NCI-H2029 (cell line): ENCODE measurements at regions not wholly inside any gene's neighbourhood (a gene's known extent, or its start where the extent isn't known, plus 50 kb on each side); places are given as distances from the start of the nearest gene placed in this dataset.

Experiments
- DNase-seq: peaks from one replicate; lab custom pipeline; 2025; lab: John Stamatoyannopoulos, UW

DNA sequence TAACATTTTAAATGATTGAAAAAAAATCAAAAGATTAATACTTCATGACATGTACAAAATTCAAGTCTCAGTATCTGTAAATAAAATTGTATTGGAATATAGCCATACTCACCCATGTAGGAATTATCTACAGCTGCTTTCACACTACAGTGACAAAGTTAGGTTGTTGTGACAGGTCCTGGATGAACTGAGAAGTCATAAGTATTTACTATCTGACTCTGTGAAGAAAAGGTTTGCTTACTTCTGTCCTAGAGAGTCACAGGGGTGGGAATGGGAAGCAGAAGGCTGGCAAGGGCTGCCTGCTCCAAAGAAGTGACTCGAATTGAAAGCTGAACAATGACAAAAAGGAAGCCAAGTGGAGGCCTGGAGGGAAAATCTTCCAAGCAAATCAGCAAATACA lies 155.2 kb downstream of the SLC30A10 start:
- no peak for DNase-seq

GRCh38 chr1:219772265-219773036 lies 155.9 kb downstream of the SLC30A10 start:
- no peak for DNase-seq

DNA sequence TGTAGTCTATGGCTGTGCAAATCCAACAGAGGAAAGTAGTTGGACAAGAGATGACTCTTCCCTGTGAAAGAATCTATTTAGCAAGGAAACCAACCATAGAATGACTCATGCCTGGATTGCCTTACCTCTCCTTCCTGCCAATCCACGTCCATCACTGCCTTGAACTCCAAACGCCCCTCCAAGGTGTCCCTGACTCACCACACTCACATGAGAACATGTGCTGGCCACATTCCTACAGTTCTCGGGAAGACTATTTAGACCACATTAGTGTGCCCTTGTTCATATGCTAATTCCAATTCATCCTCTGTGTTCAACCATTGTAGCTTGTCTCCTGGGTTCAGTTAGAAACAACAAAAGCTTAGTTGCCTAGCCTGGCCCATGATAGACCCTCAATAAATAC lies 157.3 kb downstream of the SLC30A10 start:
- no peak for DNase-seq

GRCh38 chr1:219763321-219763720 lies 150.4 kb upstream of the ZC3H11B start:
- no peak for DNase-seq

DNA sequence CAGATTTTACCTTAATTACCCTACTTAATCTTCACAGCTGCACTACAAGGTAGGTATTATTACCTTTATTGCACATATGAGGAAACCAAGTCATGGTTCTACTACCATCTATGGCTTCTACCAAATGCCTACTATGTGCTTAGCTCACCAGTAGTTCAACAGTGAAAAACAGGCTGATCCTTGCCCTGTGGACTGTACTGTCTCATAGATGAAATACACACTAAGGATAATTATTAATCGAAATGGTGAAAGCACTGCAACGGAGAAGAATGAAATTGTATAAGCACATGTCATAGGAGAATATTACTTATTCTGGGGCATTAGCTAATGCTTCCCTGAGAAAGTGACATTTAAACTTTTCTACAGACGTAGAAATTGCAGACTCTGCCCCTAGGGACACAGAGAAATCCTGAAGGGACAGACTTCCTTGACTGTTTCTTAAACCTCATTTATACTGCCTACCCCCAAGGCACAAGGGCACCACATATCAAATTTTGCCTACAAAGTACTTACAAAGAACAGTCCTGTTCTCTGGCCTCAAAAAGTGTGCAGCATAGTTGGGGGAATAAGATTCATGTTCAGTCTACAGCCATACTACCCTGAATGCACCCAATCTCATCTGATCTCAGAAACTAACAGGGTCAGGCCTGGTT lies 148.4 kb upstream of the ZC3H11B start:
- no peak for DNase-seq

- no peak for DNase-seq
Observed at GRCh38 chr1:219759095-219759494, 146.2 kb upstream of the ZC3H11B start.

DNA sequence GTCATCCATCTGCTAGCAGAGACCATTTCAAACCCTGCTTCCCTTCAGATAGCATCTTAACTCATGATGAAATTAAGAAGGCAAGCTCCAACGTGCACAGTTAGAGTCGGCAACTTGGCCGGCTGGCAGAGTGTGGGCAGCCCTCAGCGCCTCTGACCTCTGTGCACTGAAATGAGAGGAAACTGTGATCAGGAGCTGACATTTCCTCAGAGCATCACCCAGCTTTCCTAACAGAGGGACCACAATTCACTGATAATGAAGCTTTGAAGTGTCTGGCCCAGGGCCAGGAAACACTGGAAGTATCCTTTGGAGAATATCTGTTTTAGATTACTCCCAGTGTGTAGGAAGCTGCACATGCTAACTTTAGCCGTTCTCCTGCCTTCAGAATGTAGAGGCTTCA lies 145.0 kb upstream of the ZC3H11B start:
- no peak for DNase-seq

DNA sequence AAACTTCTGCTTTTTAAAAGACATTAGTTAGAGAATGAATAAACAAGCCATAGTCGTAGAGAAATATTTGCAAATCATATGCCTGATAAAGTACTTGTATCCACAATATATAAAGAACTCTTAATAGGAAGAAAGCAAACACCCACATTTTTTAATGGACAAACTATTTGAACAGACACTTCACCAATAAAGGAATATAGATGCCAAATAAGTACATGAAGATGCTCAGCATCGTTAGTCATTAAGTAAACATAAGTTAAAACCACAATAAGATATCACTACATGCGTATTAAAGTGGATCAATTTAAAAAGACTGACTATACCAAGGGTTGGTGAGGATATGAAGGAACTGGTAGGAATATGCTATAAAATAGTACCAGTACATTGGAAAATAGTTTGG lies 142.3 kb upstream of the ZC3H11B start:
- no peak for DNase-seq

GRCh38 chr1:219754767-219755166 lies 141.9 kb upstream of the ZC3H11B start:
- no peak for DNase-seq

DNA sequence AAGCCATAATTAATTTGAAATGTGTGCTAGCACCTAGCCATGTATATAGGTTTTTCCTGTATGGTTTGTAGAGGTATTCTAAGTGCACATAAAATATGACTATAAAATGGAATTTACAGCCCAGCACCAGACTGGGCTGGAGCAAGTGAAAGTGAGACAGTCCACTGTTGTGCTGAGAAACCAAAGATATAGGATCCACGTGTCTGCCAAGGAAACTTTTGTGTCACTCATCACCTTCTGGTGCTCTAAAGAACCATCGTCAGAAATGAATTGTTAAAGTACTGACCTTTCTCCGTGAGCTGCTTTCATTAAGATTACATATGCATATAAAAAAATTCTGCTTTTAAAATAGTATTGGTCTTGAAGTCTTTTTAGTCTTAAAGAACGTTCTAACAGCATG lies 141.0 kb upstream of the ZC3H11B start:
- DNase-seq = no peak

GRCh38 chr1:219752645-219753044 lies 139.7 kb upstream of the ZC3H11B start:
- no peak for DNase-seq

DNA sequence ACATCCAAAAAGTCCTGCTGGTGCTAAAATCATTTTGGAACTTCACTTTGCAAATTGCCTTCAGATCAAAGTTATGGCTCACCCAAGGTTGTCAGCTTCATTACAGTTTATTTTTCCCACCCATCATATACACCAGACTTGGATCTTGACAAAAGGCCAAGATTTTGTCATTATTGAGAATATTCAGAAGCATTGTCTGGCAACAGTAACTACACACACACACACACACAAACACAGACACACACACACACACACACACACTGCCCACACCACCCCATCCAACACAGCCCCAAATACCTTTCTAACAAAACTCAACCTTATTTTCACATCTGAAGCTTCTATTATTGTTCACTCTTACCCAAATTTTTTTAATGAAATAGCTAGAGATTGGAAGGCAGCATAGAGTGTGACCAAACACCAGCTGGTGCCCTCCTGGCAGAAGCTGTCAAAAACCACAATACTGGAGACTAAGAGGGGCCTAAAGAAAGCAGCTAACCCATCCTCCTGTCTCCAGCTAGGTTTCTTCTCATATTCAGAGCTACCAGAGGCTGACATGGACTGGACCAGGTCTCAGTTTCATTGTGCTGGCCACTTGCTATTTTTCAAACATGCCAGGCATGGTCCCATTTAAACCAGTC lies 139.1 kb upstream of the ZC3H11B start:
- no peak for DNase-seq

- DNase-seq = no peak
Observed at GRCh38 chr1:219749370-219749769, 136.5 kb upstream of the ZC3H11B start.

GRCh38 chr1:219746141-219746540 lies 133.2 kb upstream of the ZC3H11B start:
- DNase-seq = no peak

DNA sequence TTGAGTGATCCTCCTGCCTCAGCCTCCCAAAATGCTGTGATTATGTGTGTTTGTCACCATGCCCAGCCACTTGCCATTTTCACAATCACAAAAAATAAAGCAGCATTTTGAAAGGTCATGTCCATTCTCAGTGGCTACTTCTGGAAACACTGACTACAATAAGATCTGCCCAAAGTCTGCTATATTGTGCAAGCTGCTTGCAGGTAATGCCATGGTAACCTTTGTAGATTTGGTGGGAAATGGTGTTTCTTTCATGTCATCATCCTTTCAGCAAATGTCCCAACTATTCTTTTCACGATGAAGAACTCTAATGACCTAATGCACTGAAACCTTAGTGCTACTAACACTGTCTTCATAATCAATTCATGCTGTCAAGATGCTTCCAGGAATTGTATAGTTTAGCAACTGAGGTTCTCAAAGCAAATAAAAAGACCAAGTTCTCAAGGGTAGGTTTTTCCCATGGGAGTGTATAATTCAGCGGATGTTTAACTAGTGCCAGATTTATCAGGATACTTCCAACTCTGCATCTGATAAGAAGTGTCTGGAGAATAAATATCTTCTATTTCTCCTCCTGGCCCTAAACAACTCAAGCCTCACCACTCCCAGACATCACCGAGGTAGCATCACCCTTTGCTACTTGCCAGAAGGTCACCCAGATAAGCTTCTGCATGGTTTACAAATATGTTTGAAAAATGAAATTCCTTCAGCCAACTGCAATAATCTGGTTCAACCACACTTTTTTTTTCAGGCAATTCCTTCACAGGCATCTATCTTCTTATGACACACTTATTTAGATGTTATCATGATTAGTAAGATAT lies 132.0 kb upstream of the ZC3H11B start:
- no peak for DNase-seq

DNA sequence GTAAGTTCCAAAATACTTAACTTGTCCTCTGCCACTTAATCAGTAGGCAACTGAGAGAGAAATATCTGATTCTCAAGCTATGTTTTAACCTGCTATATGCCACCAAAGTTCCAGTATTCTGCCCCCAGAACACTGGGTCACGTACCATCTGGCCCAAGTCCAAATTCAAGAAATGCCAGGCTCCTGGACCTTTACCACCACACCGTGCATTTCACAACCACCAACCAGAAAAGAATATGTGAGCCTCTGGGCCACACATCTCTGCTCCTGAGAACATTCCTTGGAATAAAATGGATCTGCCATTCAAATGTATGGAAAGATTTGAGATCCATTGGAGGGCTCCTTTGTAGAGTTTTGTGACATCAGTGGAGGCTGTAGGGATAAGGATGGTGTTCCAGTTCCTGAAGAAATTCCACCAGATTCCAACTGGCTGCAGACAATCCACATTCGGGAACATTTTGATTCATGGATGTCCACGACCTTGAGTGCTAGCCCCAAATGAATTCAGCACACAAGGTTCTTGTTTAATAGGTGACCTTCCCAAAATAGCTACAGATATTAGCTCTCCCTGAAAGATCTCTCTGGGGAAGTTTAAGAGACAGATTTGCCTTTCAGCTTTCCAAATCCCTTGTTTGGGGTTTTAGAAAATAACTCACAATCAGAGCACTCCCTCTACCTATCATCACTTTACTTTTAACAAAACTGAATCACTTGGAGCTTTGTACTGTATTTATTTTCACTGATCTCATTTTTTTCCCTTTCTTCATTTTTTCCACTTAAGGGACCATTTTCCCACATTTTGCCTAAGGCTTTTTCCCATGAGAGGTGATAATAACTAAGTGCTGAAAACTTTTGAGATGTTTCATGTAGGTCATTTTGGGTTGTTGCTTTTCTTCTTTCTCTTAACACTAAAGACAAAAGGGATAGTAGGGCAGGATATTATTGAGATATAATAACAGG lies 128.4 kb upstream of the ZC3H11B start:
- DNase-seq = no peak

- no peak for DNase-seq
Observed at GRCh38 chr1:219733511-219734174, 120.7 kb upstream of the ZC3H11B start.

DNA sequence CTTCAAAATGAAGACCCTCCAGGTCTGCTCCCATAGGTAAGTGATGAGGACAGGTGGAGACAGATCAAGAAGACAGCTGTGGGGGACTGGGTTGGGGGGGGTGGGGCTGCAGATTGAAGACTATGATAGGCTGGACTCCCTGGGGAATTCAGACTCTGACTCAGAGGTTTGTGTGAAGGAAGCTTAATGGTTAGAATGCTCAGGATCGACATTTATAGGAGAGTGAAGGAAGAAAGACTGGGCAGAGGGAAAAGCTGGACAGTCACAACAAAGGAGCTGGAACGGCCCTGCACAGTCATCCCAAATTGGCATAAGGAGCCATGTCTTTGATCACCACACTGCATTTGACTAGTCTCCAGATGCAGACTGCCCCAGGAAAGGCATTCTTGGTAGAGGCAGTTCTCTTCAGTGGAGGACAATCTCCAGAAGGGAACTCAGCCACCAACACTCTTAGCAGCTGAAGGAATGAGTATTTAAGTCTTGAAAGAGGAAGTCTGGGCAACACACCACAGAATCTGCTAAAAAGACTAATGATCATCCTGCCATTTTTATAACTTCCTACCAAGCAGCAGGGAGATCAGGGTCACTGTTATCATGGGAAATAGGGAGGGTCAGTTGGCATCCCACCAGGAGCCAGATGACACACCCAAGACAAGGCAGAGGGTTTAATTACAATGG lies 120.0 kb upstream of the ZC3H11B start:
- DNase-seq = no peak

GRCh38 chr1:219731771-219732170 lies 118.9 kb upstream of the ZC3H11B start:
- DNase-seq = no peak
